Femur (tissue), 1 donor: ENCODE measurements at regions not wholly inside any gene's neighbourhood (a gene's known extent, or its start where the extent isn't known, plus 50 kb on each side); places are given as distances from the start of the nearest gene placed in this dataset.

Experiments used
- DNase-seq: peaks from one replicate; pipeline ENCODE4 v3.0.0-alpha.2; 2017

DNA sequence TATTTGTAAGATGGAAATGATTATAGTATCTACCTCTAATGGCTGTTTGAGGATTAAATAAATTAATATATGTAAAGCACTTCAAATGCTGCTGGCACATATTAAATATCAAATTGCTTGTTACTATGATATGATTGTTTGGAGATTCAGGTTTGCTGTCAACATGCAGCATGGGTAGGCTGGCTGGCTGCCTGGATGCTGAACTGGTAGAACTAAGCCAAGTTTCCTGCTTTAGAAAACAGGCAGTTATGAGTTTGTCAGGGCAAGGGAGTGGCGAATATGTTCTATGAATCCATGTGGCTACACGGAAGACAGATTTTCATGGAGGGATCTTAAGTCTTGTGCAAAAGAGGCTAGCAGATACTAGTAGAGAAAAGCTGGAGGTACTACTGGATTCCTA is 239.6 kb downstream of the GBA3 start:
- DNase-seq, result no peak

DNA sequence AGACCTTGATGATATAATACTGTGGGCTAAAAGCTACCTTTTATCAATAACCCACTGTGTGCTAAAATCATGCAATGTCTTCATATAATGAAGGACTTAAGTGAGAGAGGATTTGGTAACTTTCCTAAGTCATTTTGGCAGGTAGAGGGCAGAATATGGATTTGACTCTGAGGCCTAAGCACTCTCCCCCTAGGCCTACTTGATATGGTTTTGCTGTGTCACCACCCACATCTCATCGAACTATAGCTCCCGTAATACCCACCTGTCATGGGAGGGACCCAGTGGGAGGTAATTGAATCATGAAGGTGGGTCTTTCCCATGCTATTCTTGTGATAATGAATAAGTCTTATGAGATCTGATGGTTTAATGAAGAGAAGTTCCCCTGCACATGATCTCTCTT is 229.7 kb downstream of the GBA3 start:
- no peak for DNase-seq

DNA sequence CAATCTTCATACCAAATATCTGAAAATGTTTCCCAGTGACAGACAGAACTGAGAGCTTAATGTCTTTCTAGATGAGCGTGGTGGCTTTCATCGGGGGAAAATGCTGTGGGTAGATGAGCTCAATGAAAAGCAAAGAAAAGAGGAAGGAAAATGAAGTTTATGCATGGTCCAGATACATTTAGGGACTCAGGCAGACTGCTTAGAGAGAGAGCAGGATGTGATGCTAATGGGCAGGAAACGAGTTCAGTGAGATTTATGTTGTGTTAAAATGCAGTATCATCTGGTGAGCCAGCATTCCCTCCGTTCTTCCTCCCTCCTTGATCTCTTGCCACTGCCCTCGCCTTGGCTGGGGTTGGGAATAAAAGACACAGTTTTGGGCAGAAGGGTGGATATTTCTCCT is 229.2 kb downstream of the GBA3 start:
- no peak for DNase-seq

DNA sequence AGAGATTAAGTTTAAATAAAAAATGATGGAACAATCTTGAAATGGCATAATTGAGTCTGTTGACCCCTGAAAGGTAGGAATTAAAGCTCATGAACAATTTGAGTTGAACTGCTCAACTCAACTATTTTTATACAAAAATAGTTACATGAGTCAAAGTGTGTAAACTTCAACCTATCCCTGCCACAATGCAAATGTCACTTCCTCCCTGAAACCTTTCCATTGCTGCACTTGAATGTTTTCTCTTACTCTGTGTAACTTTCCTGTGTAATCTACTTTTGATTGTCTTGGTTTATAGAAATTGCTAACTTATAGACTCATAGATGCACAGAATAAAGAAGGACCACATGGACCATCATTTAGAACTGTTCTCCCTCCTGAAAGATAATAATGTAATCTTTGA is 218.5 kb downstream of the GBA3 start:
- no peak for DNase-seq

DNA sequence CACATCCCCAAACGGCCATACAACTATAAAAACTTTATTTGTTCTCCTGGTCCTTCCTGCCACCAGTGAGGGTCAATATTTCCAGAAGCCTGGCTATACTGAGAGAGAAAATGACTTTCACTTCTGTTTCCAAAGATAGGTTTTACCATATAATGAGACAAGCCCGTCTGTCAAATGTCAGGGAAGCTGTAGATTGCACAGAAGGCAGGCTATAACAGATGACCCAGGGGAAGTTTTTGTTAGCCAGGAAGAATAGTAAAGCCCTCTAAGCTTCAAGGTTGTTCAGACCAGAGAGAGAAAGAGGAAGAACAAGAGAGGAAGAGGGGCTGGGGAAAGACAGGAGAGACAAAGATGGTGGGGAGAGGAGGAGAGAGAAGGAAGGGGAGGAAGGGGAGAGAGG is 217.5 kb downstream of the GBA3 start:
- no peak for DNase-seq

DNA sequence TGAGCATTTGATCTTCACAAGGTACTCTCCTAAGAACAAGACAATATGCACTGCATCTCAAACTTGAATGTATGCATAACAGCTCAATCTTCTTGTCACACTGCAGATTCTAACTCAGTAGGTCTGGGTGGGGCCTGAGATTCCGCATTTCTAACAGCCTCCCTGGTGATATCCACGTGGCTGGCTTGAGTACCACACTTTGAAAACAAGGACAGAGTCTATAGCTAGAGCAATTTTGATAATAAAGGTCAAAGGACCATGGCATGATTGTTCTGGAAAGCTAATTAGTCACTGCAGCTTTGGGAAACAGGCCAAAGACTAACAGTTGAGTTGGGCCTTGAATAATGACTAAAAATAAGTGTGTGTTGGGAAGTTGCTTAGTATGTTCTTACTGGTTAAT is 213.3 kb downstream of the GBA3 start:
- no peak for DNase-seq

DNA sequence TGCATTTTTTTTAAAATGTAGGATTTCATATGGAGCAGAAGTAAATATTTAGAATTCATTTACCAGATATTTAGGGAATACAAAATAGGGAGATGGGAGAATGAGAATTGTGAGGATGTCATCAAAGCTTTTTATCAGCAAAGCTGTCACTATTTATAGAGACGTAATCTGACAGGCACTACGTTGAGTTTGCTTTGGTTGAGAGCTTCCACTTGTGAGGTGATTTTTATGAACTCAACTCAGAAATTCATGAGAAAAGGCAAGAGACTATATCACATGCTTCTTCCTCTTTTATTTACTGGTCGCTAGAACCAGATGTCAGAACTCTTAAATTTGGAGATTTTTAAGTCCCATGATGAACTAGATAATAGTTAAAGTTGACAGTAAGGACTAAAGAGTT is 211.2 kb downstream of the GBA3 start:
- DNase-seq, result no peak

DNA sequence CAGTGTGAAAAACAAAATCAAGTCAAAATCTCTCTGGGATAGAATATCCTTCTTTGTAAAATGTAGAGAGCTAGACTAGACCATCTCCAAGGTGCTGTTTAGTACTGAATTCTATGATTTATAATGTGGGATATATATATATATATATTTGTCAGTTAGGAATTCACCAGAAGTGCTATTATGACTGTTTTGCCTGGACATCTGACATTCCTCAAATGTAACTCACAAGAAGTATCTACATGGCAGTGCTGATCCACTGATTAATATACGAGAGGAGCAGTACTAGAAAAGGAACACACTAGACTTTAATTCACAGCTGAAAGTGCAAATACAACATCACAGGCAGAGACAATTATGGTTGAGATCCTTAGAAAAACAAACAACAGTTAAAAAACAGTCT is 208.9 kb downstream of the GBA3 start:
- no peak for DNase-seq

DNA sequence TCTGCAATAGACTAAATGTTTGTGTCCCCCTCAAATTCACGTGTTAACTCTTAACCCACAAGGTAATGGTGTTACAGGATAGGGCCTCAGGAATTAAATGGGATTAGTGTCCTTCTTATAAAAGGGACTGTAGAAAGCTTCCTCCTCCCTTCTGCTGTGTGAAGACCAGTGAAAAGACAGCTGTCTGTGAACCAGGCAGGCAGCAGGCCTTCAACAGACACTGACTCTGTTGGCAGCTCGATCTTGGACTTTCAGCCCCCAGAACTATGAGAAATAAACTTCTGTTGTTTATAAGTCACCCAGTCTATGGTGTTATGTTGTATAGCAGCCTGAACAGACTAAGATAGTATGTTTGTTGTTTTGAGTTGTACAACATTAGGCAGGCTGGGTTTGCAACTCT is 208.1 kb downstream of the GBA3 start:
- DNase-seq, result no peak

DNA sequence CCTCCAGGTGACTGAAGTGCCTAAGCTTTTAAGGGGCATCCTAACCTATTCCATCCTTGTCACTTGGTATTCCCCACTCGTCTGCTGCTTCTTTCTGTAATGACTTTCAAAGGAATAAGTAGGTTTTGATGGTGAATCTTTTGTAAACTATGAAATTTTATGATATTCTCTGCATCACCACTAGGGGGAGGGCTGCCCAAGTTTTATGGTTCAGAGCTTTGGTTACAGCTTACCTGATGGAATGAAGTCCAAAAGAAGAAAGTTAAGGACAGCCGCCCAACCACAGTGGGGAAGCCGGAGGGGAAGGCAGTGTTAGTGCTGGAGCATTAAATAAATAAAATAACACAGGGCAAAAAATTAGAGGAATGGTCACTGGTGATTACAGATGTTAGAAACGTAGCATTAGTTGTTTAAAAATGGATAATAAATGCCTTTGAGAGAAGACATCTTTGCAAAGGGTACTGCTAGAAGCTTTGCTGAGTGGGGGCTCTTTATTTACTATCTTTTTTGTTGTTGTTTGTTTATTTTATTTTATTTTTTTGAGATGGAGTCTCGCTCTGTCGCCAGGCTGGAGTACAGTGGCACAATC is 204.9 kb downstream of the GBA3 start:
- DNase-seq, result peak; percentile 21

DNA sequence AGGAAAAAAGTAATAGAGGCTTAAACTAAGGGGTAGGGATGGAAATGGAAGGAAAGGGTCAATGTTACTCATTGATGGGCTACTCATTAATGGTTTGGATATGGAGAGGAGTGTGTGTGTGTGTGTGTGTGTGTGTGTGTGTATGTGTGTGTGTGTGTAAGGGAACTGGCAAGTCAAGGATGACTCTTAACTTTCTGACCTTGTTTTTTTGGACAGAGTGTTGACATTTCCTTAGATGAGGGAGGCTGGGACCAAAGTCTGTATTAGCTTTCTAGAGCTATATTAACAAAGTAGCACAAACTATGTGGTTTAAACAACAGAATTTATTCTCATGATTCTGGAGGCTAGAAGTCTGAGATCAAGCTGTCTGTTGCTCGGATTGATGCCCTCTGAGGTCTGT is 202.7 kb downstream of the GBA3 start:
- no peak for DNase-seq

DNA sequence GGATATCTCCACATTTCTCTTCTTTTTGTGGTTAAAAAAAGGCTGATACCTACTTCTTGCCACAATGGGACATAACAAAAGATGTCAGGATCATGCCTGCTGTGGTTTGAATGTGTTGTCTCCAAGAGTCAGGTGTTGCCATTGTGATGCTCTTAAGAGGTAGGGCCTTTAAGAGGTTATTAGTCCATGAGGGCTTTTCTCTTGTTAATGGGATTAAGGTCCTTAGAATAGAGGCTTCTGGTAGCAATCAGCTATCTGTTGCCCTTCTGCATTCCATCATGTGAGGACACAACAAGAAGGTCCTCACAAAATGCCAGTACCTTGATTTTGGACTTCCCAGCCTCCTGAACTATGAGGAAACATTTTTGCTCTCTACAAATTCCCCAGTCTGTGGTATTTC is 191.4 kb downstream of the GBA3 start:
- DNase-seq, result no peak

DNA sequence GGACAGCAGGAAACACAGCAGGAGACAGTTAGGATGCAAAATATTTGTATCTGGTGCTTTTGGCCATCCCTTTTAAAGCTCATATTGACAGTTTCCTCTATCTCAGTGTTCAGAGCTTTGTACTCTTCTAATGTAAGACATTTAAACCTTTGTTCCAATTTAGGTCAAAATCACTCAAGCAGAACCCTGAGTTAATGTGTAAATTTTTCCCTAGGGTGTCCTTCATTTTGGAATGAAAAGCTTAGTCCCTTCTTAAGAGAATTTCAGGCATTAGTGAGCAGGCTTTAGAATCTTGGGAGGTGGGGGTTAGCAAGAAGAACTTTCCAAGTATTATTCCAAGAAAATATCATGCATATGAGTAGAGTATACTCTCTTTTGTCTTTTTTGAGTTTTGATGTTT is 188.7 kb downstream of the GBA3 start:
- DNase-seq, result no peak

DNA sequence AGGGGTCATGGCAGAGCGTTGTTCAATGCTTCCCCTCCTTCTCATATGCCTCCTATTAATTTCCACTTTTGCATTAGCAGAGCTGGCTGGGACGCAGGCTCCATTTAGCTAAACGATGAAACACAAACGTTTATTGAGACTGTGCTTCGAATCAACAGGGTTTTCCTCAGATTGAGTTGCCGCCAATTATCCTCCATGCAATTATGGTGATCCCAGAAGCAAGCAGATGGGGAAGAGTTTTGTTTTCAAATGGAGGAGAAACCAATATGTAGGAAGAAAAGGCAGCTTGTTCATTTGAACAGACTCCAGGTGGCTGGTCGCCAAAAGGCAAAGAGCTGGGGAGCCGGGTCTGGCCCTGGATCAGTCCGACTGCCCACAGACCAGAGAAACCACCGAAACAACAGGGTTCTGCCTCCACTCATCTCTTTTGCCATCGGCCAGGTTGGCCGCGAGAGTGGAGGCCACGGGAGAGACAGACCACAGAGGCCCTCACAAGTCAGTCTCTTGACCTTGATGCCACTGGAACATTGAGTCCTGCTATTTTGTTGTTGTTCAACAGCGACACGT is 184.8 kb downstream of the GBA3 start:
- peak; percentile 37 for DNase-seq

DNA sequence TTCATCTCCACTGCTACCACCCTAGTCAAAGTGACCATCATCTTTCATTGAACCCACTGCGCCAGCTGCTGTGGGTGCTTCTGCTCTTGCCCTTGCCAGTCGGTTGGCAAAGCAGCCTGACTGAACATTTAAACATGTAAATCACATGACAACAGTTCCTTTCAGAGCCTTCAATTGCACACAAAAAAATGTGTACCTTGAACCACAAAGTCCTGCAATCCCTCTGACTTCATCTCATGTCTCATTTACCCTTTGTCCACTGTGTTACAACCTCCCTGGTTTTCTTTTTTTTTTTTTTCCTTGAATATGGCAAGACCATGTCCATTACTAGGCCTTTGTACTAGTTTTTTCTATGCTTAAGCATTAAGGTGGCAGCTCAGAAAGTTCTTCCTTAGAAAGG is 183.5 kb downstream of the GBA3 start:
- DNase-seq, result no peak

DNA sequence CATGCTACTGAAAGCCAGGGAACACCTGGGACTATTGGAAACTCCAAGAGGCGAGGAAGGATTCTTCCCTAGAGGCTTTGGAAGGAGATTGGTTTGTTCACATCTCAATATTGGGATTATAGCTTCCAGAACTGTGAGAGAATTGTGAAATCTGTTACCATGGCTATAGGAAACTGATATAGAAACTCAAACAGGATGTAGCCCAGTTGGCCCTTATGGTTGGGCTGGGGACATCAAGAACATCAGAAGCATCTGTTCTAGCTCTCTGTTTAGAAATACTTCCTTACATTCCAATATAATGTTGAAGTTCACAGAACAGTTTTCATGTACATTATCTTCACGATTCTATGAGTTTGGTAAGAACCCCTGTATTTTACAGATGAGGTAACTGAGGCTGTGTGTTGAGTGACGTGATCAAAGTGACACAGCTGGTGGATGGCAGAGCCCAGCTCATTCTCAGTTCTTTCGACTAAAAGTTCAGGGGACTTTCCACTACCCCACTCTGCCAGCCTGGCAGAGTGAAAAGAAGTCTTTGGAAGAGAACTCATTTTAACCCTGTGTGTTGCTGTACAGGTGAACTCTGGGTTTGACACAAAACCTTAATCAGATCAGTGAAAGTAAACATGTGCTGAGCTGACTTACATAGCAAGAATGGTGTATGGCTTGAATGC is 183.0 kb downstream of the GBA3 start:
- no peak for DNase-seq

DNA sequence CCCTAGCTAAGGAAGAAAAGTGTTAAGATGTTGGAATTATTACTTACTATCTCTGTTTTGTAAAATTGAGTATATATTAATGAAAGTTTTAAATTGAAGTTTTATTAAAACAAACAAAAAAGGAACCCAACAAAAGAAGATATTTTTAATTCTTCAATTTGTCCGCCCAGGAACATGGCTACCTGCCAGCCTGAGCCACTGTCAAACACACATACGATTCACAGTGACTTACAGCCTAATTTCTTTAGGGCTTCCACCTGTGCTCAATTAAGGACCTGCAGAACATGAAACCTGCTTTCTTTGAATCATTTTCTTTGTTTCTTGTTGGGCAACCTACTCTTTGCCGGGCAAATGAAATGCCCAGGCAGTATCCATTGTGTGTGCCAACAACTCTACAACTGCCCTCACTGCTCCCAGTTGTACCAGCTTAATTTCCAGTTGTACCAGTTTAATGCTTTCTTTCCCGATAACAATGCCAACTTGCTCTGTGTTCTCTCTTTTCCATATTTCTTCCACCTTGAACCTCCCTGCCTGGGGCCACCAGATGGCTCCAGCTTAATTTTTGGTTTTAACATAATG is 181.7 kb downstream of the GBA3 start:
- DNase-seq, result no peak

DNA sequence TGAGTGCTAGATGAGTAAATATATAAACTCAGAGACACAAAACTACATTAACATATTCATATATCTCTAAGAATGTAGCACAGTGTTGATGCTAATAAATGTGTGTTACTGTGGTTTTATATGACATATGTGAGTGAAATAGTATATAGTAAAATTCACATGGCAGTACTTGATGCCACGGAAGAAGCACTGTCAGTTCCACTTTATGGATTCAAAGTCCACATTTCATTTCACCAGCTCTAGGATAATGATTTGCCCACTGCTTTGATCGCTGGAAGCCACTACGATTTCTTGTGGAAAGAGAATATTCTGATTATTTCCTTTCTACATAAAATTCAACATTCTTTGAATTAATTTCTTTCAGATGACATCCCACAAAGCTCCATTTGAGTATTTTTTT is 181.2 kb downstream of the GBA3 start:
- no peak for DNase-seq

DNA sequence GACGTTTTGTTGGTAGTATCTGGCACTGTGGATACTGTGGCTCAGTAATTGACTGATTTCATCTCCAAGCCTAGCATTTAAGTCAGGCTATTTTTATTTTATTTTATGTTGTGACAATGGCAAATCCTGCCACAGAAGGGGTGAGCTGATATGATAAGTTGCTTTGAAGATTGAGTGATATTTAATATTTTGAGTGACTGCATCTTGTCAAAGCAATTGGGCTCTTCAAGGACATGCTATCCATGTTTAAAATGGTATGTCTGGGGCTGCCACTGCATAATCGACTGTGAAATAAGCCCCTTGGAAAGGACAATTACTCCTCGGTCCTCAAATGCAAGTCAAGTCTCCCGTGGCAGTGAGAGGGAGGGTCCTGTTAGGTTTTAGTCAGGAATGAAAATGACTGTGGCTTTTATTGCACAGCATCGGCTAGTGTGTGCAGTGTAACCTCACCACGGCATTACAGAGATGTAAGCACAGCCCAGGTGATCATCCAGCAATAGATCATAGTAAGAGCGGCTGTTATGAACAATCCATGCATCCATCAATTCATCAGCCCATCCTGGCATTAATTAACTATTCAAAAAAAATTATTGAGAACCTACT is 178.2 kb downstream of the GBA3 start:
- DNase-seq, result no peak

DNA sequence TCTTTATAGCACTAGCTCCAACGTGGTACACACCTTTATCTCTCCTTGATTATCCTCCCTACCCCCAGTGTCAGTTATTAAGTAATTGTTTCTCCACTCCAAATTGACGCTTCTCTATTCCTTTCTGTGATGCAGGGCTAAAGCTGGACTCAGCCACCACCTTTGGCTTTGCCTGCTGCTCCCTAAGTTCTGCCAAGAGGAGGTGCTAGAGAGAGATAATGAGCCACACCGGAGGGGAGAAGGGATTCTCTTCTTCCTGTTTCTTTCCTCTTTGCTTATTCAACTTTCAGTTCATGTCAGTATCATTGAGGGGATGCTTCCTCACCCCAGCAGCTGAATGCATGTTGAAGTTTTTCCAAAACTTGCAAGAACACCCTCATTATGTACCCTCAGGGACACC is 176.5 kb downstream of the GBA3 start:
- no peak for DNase-seq
